Femur (tissue), 1 donor: ENCODE measurements at regions not wholly inside any gene's neighbourhood (a gene's known extent, or its start where the extent isn't known, plus 50 kb on each side); places are given as distances from the start of the nearest gene placed in this dataset.
"Not testable (repeated sequence)": the region's sequence is repeated elsewhere in the genome, so short reads cannot be mapped to it uniquely, and the experiment has no call there.

Source experiments
- DNase-seq: peaks from one replicate; pipeline ENCODE4 v3.0.0-alpha.2; 2017

DNA sequence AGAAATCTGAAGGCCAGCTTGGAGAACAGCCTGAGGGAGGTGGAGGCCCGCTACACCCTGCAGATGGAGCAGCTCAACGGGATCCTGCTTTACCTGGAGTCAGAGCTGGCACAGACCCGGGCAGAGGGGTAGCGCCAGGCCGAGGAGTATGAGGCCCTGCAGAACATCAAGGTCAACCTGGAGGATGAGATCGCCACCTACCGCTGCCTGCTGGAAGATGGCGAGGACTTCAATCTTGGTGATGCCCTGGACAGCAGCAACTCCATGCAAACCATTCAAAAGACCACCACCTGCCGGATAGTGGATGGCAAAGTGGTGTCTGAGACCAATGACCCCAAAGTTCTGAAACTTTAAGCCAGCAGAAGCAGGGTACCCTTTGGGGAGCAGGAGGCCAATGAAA lies 318.4 kb downstream of the ZFHX3 start:
- DNase-seq: not testable (repeated sequence)

DNA sequence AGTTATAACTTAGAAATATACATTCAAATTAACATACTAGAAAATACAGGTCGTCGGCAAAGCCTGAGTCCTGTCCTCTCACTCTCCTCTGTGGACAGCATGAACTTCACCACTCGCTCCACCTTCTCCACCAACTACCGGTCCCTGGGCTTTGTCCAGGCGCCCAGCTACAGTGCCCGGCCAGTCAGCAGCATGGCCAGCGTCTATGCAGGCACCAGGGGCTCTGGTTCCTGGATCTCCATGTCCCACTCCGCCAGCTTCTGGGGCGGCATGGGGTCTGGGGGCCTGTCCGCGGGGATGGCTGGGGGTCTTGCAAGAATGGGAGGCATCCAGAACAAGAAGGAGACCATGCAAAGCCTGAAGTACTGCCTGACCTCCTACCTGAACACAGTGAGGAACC lies 319.4 kb downstream of the ZFHX3 start:
- no peak for DNase-seq

DNA sequence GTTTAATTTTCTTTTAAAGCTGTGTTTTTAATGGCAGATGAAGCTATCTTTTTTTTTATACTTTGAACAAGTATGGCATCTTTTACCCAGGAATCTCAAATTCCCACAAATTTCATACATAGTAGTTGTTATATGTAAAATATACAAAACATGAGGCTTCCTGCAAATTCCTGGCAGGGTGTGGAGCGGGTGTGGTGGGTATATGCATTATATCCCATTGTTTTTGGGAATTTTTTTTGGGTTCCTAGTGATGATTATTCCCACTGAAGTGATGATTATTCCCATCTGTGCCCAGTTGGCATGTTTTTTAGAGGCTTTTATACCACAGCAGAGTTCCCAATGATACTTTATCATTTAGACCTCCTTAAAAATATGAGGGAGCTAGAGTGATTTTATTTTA lies 320.4 kb downstream of the ZFHX3 start:
- no peak for DNase-seq

DNA sequence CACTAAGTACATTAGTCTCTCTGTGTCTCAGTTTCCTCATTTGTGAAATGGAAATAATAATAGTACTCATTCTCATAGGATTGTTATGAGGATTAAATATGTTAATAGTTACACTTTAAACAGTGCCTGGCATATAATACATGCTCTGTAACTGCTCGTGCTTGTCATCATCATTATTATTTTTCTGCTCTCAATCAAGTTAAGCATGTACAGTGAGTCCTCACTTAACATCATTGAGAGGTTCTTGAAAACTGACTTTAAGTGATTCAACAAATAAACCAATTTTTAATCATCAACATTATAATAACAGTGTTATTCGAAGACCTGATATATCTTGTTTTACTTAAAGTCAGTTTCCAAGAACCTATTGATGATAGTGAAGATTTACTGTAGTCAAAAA lies 322.3 kb downstream of the ZFHX3 start:
- no peak for DNase-seq

DNA sequence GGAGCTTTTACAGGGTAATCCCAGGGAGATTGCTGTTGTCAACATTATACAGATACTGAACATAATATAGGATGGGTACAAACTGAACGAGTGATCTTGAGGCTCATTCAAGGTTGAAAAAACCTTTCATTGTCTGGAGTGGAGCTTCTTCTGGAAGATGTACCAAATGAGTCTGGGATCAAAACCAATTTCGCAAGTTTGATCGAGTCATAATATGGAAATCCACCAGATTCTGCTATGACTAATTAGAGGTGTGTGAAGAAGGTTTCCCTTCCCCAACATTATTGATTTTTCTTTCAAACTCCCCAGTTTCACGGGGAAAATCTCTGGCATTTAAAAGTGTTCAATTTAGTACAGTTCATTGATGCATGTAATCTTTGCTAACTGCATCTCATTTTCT lies 324.1 kb downstream of the ZFHX3 start:
- DNase-seq: no peak

DNA sequence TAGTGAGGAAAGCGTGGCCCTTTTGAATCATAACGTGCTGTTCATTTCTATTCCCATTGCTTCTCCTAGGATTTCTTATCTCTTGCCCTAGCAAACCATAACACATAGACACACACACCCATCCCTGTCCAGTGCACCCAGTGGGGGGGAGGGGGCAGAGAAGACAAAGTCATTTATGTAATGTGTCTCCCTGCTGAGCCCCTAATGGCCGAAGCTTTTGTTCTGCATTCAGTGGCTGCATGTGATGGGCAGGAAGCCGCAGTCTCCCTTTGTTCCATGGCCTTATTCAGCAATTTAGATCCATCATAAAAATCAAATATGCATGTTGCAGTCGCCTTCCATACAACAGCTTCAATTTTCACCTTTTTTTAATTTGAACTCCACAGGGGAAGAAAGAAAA lies 325.4 kb downstream of the ZFHX3 start:
- DNase-seq: no peak

DNA sequence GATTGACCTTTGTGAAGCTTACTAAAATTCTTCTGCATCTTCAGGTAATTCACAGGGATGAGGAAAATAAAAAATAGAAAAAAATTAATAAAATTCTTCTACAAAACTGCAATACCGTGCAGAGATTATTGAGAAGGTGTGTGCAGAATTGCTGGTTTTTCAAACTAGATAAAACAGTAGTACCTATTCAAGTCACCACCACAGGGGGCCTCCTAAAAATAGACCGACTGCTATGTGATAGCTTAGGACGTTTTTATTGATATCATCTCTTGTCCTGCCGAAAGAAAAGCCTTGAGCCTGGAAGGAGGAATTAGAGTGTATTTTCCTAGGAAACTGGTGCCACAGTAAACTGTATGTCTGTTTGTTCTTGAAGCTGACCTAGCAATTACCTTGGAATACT lies 325.9 kb downstream of the ZFHX3 start:
- DNase-seq: no peak

DNA sequence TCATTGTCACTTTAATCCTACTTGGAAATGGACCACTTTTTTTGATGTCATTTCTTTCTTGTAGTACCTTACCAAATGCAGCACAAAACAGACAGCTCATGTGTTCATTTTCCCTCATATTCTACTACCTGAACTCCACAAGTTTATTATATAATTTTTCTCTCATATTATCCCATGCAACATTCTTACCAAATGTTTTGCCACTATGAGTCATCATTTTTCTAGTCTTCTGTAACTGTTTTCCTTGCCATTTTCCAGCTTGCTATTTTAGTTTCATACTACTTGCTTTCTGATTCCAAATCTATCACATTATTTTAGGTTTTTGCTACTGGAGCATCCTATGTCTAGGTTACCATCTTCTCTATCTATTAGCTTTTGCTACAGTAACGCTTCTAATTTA lies 332.7 kb downstream of the ZFHX3 start:
- no peak for DNase-seq

DNA sequence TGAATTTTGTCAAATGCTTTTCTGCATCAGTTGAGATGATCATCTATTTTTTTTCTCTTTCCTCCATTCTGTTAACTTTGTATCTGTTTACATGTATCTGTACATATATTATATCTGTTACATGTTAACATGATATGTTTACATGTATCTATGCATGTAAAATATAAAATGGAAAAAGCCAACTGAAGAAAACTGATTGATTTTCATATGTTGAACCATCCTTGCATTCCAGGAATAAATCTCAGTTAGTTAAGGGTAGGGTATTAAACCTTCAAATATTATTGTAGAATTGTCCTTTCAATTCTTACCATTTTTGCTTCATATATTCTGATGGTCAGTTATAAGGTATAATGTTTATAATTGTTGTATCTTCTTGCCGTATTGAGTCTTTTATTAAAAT lies 336.1 kb downstream of the ZFHX3 start:
- DNase-seq: no peak

DNA sequence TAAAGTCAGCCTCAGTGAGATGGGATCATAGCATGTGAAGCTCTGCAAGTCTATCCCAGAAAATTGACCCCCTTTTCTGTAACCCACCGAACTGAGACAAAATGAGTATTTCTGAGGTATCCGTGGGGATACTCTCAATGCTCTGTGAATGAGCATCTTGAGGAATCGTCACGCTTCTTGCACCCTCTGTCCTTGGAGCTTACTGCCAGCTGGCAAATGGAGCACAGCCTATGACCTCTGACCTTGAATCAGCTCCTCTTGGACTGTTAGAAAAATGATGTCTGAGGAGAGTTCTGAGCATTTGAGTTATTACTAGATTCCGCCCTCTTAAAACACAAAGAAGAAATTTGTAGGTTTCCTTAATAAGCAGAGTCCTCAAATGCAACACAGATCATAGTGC lies 342.1 kb downstream of the ZFHX3 start:
- no peak for DNase-seq

DNA sequence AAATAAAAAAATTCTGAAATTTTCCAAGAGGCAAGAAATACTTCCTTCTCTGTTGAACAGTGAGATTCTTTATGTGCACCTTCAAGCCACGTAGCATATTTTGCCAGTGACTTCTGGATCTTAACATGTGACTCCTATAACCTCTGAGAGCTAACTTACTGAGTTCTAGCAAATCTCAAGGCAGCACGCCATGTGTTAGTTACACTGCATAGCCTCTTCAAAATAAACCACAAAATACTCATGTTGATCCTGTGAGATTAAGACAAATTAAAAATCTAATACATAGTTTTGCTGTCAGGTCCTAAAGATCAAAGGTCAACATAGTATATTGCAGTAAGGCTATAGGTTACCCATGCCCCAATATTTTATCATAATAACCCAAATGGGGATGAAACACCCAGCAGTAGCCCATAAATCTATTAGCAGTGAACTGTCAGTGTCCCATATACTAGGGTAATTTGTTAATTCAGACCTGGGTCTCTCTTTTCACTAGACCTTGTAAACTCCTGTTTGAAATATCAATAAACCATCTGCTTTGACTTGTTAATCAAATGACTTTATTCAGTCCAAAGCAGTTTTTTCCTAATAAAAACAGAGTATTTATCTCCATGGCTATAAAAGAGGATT lies 343.1 kb downstream of the ZFHX3 start:
- no peak for DNase-seq

DNA sequence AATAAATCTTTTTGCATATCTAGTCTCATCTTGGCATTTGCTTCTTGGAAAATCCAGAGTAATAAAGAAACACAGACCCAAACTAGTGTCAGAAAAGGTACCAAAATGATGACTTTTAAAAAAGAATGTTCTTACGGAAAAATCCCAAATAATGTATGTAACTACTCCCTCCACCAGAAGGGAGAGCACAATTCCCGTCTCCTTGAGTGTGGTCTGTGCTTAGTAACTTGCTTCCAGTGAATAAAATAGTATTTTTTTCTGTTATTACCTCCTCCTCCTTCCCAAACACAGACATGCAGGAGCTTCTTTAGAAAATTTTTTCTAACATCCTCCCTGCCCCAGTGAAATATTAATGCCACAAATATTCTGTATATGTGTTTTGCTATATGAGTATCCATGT lies 358.1 kb downstream of the ZFHX3 start:
- no peak for DNase-seq

DNA sequence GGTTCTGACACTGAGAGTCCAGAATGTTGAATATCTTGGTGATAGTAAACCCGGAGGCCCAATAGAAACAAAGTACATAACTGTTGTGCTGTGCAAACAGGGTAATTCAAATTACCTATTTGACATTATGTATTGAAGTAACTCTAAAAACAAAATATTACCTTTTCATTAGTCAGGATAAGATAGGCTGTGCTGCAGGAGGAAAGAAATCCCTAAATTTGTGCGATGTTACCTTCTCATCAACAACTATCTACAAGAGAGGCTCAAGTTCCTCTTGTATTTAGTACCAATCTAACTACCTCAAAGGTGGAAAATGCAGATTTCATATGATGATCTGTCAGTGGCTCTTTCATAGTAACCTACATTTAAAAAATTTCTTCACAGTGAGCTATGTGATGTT lies 367.2 kb downstream of the ZFHX3 start:
- no peak for DNase-seq

DNA sequence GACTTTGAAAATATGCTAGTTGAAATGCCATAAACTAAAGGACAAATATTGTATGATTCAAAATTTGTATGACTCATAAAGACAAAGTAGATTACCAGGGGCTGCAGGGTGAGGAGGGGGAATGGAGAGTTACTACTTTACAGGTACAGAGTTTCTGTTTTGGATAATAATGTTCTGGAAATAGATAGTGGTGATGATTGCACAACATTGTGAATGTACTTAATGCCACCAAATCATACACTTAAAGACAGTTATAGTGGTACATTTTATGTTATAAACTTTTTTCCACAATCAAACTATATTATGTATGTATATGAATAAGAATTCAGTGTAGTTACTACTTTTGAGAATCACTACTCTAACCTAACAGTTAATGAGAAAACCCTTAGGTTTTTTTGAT lies 368.1 kb downstream of the ZFHX3 start:
- DNase-seq: no peak

DNA sequence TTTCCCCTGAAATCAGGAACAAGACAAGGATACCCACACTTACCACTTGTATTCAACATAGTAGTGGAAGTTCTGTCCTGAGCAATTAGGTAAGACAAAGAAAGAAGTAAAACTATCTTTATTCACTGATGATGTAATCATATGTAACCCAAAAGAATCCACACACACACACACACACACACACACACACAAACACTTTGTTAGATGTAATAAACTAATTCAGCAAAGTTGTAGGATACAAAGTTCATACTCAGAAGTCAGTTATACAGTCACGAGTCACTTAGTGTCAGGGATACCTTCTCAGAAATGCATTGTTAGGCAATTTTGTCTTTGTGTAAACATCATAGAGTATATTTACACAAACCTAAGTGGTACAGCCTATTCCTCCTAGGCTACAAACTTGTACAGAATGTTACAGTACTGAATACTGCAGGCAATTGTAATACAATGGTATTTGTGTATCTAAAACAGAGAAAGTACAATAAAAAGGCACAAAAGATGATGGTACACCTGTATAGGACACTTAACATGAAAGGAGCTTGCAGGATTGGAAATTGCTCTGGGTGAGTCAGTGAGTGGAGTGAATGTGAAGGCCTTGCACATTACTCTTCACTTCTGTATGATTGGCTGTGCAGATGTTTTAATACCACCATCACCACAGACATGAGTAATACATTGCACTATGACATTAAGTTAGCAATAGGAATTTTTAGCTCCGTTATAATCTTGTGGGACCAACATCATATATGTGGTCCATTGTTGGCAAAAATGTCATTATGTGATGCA lies 370.1 kb downstream of the ZFHX3 start:
- no peak for DNase-seq

DNA sequence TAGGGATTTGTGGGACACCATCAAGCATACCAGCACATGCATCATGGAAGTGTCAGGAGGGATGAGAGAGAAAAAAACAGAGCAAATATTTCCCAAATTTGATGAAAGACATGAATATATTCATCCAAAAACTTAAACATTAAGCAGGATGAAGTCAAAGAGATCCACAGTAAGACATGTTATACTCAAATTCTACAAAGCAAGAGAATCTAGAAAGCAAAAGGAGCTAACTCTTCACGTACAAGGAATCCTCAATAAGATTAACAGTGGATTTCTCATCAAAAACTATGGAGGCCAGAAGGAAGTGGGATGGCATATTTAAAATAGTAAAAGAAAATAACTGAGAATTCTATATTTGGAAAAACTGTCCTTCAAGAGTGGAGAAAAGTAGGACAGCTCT lies 374.8 kb downstream of the ZFHX3 start:
- DNase-seq: no peak

DNA sequence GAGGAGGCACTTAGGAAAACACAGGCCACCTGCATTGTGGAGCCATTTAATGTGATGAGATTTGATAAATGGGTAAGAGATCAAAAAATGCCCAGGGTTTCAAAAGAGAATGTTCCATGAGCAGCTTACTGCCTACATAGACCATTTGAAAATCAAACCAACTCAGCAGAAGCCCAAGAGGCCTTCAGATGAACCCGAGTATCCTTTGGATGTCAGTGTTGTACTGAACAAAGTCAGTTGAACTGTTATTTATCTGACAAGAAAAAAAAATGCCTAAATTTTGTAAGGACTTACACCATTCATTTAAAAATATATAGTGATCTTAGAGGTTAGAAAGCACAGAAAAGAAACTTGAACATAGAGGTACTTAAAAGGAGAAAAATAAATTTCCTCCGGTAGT lies 381.7 kb downstream of the ZFHX3 start:
- no peak for DNase-seq

DNA sequence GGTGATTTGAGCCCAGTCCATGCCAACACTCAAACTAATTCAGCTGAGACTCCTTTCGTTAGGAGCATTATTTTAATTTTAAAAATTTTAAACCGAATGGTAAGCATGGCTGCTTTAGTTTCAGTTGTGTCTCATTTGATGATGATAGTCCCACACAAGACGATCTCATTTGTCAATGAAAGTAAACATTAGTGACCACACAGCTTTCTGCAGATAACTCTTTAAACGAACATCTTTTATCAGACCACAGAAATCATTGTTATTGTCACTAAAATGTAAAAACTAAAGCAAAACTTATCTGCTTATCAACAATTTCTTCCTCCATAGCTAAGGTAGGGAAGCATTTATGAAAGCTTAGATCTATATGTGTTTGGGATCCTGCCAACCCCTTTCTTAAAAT lies 382.2 kb downstream of the ZFHX3 start:
- no peak for DNase-seq

DNA sequence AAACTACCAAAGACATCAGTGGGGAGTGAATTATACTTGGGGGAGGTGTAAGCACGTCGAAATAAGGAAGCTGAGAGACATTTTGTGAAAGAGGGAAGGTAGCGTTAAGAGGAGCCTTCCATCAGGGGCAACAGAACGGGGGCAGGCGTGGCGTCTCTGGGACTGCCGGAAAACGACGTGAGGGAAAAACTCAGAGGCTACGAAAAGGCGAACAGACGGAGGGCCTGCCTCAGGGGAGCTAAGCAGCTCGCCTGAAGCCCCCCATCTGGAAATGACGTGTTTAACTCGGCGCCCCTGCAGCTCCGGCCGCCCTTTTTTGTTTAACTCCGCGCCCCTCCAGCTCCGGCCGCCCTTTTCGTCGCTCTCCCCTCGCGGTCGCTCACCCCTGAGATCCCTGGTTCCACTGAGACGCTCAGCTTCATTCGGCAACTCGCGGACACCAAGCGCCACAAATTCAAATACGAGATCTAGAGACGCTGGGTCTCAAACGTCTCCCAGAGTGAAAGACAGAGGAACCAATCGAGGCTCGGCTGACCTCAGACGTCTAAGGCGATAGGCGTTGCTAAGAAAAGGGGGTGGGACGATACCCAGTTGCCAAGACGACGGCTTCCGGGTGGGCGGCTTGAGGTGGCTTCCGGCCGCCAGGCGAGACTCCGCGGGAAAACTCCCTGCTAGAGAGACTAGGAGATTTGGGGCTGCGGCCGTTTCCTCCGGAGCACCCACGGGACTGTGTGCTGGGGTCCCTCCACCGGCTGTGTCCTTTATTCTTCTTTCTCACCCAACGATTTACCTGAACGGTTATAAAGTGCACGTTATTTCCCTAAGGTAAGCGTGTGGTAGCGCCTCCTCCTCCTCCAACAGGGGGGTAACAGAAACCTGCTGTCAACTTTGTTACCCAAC lies 383.2 kb downstream of the ZFHX3 start:
- DNase-seq: peak; percentile 98

DNA sequence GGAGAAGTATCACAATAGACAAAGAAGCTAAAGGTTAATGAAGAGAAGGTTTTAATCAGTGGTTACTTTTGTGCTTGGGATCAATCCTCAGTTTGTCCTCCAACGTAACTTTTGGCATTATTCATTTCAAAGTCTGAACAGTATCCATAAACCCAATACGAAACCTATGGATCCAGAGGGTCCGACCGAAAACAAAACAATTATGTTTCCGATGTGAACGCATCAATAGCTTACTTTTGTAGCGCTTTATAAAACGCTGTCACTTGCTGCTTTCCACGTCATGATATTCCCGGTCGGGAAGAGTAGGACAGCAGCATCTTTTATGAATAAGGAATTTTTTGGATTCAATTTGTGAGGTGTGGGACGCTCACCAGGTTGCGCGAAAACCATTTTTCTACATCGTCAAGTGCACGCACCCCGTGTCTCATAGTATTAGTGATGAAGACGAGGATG lies 383.8 kb downstream of the ZFHX3 start:
- DNase-seq: peak; percentile 20

DNA sequence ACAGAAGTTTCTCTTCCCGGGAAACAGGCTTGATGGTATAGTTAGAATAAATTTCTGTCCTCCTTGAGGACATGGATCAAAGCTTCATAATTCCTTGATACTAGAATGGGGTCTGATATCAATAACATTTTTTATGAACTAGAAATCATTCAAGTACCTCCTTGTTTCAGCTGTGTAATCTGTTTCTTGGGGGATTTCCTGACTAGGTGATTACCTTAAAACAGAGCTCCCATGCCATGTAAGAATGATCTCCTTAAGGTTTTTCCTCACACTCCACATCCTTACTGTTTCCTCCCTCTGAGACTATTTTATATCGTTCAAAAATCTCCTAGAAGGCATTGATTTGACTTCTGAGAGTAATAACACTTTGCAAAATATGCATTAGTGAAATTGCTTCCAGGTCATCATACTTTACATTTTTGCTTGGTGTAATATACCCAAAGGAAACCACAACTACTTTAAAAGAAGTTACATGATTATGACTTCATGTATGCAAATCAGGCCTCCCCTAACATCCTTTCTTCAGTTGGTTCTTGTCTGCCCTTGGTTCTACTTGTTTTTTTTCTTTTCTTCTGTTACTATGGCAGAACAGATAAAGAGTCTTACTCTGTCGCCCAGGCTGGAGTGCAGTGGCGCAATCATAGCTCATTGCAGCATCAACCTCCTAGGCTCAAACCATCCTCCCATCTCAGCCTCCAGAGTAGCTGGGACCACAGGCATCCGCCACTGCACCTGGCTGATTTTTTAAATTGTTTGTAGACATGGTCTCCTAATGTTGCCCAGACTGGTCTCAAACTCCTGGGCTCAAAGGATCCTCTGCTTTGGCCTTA lies 388.8 kb downstream of the ZFHX3 start:
- DNase-seq: no peak

DNA sequence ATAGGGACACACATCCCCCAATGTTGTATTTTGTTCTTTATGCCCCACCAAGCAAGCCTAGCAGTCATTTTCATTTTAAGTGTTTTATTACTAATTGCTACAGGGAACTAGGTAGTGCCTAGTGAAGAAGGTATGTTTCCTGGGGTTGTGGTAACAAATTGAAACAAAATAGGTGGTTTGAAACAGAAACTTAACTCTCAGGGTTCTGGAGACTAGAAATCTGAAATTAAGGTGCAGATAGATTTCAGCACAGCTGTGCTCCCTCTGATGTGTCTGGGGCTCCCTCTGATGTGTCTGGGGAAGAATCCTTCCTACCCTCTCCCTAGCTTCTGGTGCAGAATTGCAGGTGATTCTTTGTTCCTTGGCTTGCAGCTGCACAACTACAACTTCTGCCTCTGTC lies 390.1 kb downstream of the ZFHX3 start:
- DNase-seq: no peak

DNA sequence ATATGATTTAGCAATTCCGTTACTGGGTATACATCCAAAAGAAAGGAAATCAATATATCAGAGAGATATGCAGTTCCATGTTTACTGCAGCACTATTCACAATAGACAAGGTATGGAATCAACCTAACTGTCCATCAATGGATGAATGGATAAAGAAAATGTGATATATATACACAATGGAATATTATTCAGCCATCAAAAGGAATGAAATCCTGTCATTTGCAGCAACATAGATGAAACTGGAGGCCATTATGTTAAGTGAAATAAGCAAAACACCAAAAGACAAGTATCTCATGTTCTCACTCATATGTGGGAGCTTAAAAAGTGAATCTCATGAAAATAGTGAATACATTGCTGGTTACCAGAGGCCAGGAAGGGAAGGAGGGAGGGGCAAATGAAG lies 390.8 kb downstream of the ZFHX3 start:
- no peak for DNase-seq
